Kidney (tissue), 13 donors: ENCODE measurements at regions not wholly inside any gene's neighbourhood (a gene's known extent, or its start where the extent isn't known, plus 50 kb on each side); places are given as distances from the start of the nearest gene placed in this dataset.

Experiments
- DNase-seq, 5 donors: peaks; one replicate each; pipeline ENCODE4 v3.0.0-alpha.2; 2013 to 2020
- FAIRE-seq: peaks from 2 replicates; lab custom pipeline; 2012; peaks lifted over from hg19 to GRCh38; lab: Jason Lieb, UNC
- H3K27ac ChIP-seq, 2 donors: one replicate each; pipeline ENCODE4 v1.7.0; 2013; ENCODE audit warnings: low read depth in 2 of 2, low read length in 2 of 2, inconsistent platforms in 1 of 2
- H3K27me3 ChIP-seq: one replicate; pipeline ENCODE4 v1.7.1; 2013; ENCODE audit warnings: low read length, inconsistent platforms; ENCODE audit not compliant: control insufficient read depth, insufficient read depth
- H3K36me3 ChIP-seq, 3 donors: one replicate each; pipeline versions ENCODE4 v1.7.0 to v1.7.1; 2013; ENCODE audit warnings: low read length in 3 of 3, control low read depth in 1 of 3, inconsistent platforms in 1 of 3; ENCODE audit not compliant: insufficient read depth in 3 of 3, control insufficient read depth in 2 of 3
- H3K4me1 ChIP-seq, 3 donors: one replicate each; pipeline versions ENCODE4 v1.7.0 to v1.7.1; 2013; ENCODE audit warnings: low read length in 3 of 3, inconsistent platforms in 1 of 3, low read depth in 1 of 3; ENCODE audit not compliant: control insufficient read depth in 2 of 3, insufficient read depth in 2 of 3
- H3K4me3 ChIP-seq, 3 donors: one replicate each; pipeline versions ENCODE4 v1.7.0 to v1.8.1; 2013; ENCODE audit warnings: low read length in 3 of 3, control low read depth in 1 of 3, inconsistent platforms in 1 of 3
- H3K9ac ChIP-seq, 3 donors: one replicate each; pipeline versions ENCODE4 v1.7.0 to v1.7.1; 2013; ENCODE audit warnings: low read length in 3 of 3, control low read depth in 1 of 3, inconsistent platforms in 1 of 3
- H3K9me3 ChIP-seq, 3 donors: one replicate each; pipeline versions ENCODE4 v1.7.0 to v1.7.1; 2013; ENCODE audit warnings: low read length in 3 of 3, control low read depth in 1 of 3, inconsistent platforms in 1 of 3; ENCODE audit not compliant: control insufficient read depth in 2 of 3, insufficient read depth in 1 of 3
- CTCF ChIP-seq: IDR thresholded peaks from 3 replicates; pipeline ENCODE4 v1.5.1; 2012; ENCODE audit warnings: mild to moderate bottlenecking, moderate library complexity, borderline replicate concordance; ENCODE audit not compliant: insufficient read depth; ENCODE audit errors: extremely low read depth
- intact Hi-C: fragments of 100-400 bp; cut with DNase I; formaldehyde crosslinking; loops from one replicate; pipeline ENCODE4 v1.11.1; 2022
- donor health status: control.
- donor health status: control.
- donor health status: control.
- donor health status: control.
- donor health status: control.
- donor health status: DM: yes; HTN: yes; CAD: no.
- donor health status: Normal renal cell carcinoma (clear cell type).

- Histone ChIP-seq H3K4me1 (no peaks in the 10 kb centered on the region), H3K4me3 (no peak overlapping the region), H3K9ac (no peak overlapping the region), H3K27ac (no peak overlapping the region), H3K36me3 (no peaks in the 10 kb centered on the region), H3K27me3 (no peaks in the 10 kb centered on the region), H3K9me3 (no peaks in the 10 kb centered on the region)
- FAIRE-seq: no peak
- no peak for DNase-seq
- intact Hi-C loops: no loop called here
- no peak for TF ChIP-seq CTCF
Observed at GRCh38 chr6:55642366-55642765, 63.4 kb upstream of the HMGCLL1 start.

- DNase-seq (no peak), FAIRE-seq (no peak)
- H3K27me3 ChIP-seq: no peaks in the 10 kb centered on the region
- no peak for TF ChIP-seq CTCF
- no peaks in the 10 kb centered on the region for H3K9me3 ChIP-seq
- no peak overlapping the region for H3K9ac ChIP-seq
- intact Hi-C loops: no loop called here
- no peaks in the 10 kb centered on the region for H3K4me1 ChIP-seq
- H3K36me3 ChIP-seq: no peaks in the 10 kb centered on the region
- H3K4me3 ChIP-seq: no peak overlapping the region
- H3K27ac ChIP-seq: no peak overlapping the region
Observed at GRCh38 chr6:55636406-55637102, 57.6 kb upstream of the HMGCLL1 start.

- H3K36me3 ChIP-seq: no peaks in the 10 kb centered on the region
- no peak overlapping the region for H3K4me3 ChIP-seq
- no peak overlapping the region for H3K27ac ChIP-seq
- no peaks in the 10 kb centered on the region for H3K9me3 ChIP-seq
- DNase-seq (no peak), FAIRE-seq (no peak)
- no peaks in the 10 kb centered on the region for H3K4me1 ChIP-seq
- no peak overlapping the region for H3K9ac ChIP-seq
- no peak for TF ChIP-seq CTCF
- H3K27me3 ChIP-seq: no peaks in the 10 kb centered on the region
- intact Hi-C loops: no loop called here
Observed at GRCh38 chr6:55633471-55633870, 54.5 kb upstream of the HMGCLL1 start.

GRCh38 chr6:55632953-55633352 is 54.0 kb upstream of the HMGCLL1 start:
- no peaks in the 10 kb centered on the region for H3K27me3 ChIP-seq
- no peak overlapping the region for H3K4me3 ChIP-seq
- no peak for TF ChIP-seq CTCF
- intact Hi-C loops: no loop called here
- H3K4me1 ChIP-seq: no peaks in the 10 kb centered on the region
- no peak for FAIRE-seq
- no peaks in the 10 kb centered on the region for H3K36me3 ChIP-seq
- no peaks in the 10 kb centered on the region for H3K9me3 ChIP-seq
- H3K27ac ChIP-seq: no peak overlapping the region
- H3K9ac ChIP-seq: no peak overlapping the region
- DNase-seq: no peak
